AG10803 (cell line): ENCODE measurements at regions not wholly inside any gene's neighbourhood (a gene's known extent, or its start where the extent isn't known, plus 50 kb on each side); places are given as distances from the start of the nearest gene placed in this dataset.

Experiments
- DNase-seq: peaks from one replicate; pipeline ENCODE4 v3.0.0; 2010; ENCODE audit warnings: low read depth
- H3K4me3 ChIP-seq: 2 replicates; pipeline ENCODE4 v1.5.1; 2011; ENCODE audit warnings: mild to moderate bottlenecking, low read length, control low read depth
- TF ChIP-seq, protein P1 (sequence below): conservative IDR thresholded peaks from 2 replicates; pipeline ENCODE4 v1.5.1; 2011; ENCODE audit warnings: mild to moderate bottlenecking, low read length, control low read depth, inconsistent platforms

DNA sequence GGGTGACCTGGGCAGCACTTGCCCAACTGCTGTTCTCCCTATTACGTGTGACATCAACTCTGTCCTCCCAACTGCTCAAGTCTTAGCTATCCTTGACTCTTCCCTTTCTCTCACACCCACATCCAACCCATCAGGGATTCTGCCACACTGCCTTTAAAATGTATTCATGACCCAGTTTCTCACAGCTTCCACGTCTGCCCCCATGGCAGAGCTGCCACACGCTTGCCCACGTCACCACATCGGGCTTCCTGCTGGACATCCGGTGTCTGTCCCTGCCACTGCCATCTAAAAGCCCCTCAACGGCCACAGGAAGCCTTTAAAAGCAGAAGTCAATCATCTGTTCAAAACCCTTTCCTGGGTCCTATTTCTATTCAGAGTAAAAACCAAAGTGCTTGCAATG, 233.1 kb upstream of the POU3F3 start:
- TF ChIP-seq, protein P1, sequence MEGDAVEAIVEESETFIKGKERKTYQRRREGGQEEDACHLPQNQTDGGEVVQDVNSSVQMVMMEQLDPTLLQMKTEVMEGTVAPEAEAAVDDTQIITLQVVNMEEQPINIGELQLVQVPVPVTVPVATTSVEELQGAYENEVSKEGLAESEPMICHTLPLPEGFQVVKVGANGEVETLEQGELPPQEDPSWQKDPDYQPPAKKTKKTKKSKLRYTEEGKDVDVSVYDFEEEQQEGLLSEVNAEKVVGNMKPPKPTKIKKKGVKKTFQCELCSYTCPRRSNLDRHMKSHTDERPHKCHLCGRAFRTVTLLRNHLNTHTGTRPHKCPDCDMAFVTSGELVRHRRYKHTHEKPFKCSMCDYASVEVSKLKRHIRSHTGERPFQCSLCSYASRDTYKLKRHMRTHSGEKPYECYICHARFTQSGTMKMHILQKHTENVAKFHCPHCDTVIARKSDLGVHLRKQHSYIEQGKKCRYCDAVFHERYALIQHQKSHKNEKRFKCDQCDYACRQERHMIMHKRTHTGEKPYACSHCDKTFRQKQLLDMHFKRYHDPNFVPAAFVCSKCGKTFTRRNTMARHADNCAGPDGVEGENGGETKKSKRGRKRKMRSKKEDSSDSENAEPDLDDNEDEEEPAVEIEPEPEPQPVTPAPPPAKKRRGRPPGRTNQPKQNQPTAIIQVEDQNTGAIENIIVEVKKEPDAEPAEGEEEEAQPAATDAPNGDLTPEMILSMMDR: no peak
- no peak overlapping the region for H3K4me3 ChIP-seq
- DNase-seq: no peak

- no peak for DNase-seq
- H3K4me3 ChIP-seq: no peak overlapping the region
- TF ChIP-seq, protein P1: no peak
These were observed 218.3 kb upstream of the POU3F3 start for GRCh38 chr2:104635608-104636007.

- no peak overlapping the region for H3K4me3 ChIP-seq
- TF ChIP-seq, protein P1: no peak
- DNase-seq: no peak
These were observed 215.6 kb upstream of the POU3F3 start for GRCh38 chr2:104638190-104638858.

DNA sequence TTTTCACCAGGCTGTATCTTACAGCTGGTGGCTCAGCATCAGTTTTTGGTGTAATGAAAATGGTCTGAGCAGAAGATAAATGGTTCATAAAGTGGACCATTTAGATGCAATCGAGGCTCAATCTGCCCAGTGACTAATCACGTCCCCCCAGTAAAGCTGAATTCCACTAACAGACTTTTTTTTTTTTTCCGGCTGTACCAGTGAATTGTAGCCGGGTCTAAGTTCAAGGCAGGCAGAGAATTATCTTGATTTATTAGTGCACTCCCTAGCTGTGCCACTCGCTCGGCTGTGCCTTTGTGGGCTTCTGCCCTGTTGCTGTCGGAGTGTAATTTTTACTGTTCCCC, 215.1 kb upstream of the POU3F3 start:
- H3K4me3 ChIP-seq: no peak overlapping the region
- no peak for DNase-seq
- TF ChIP-seq, protein P1: no peak

DNA sequence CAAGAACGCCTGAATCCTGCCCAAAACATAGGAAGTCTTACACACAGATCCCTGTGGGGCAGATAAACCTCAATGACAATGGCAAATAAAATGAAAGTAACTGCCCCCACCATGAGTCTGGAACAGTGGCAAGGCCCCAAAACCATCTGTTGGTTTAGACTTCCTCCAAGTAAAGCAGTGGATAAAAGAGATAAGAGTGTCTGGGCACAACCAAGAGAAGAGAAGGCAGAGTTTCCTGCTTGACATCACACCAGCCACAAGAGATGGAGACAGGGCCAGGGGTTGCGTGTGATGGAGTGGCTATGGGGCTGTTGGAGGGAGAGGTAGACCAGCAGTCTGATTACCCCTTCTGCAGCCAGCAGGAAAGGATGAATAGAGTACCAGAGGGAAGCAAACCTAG, 212.1 kb upstream of the POU3F3 start:
- H3K4me3 ChIP-seq: no peak overlapping the region
- DNase-seq: no peak
- TF ChIP-seq, protein P1: no peak

DNA sequence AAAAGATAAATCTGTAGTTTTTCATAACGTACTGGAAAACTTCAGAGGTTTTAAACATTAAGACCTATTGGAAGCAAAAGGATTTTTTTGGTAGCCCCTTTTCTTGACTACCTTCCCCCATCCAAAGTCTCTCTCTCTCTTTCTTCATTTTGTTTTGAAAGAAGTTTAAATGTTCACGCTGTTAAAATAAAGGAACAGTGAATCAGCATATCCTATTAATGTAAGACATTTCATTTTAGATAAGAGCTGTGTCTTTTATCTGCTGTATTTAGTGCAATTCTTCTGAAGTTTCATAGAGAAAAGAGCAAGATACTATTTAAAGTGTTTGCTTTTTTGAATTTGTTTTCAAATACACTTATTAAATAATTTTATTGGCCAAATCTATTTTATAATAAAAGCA, 205.5 kb upstream of the POU3F3 start:
- no peak overlapping the region for H3K4me3 ChIP-seq
- no peak for DNase-seq
- TF ChIP-seq, protein P1: no peak

DNA sequence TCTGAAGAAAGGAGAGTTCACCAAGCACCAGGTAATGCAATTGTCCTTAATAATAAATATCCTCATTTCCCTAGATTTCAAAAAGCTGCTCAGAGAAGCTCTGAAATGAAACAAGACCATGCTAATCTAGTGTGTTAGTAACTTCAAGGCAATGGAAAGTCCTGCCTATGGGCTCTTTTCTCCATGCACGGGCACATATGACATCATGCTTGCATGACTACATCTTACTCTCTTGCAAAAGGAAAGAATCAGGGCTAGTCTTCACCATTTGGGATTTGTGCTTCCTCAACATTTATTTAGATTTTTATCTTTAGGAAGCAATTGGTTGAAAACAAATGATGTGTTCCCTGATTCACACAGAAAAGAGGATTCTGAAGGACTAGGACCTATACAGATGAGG, 204.0 kb upstream of the POU3F3 start:
- no peak for DNase-seq
- TF ChIP-seq, protein P1: no peak
- no peak overlapping the region for H3K4me3 ChIP-seq
